Hepatocyte (in vitro differentiated cells): ENCODE measurements at regions not wholly inside any gene's neighbourhood (a gene's known extent, or its start where the extent isn't known, plus 50 kb on each side); places are given as distances from the start of the nearest gene placed in this dataset.

ENCODE experiments used
- DNase-seq: peaks from one replicate; pipeline ENCODE4 v3.0.0-alpha.2; 2016; ENCODE audit warnings: low spot score
- H2AFZ ChIP-seq: fragments of 200-600 bp; sonication (generic); 2 replicates; pipeline ENCODE4 v1.6.0; 2016; ENCODE audit warnings: antibody characterized with exemption, mild to moderate bottlenecking
- H3K27ac ChIP-seq: fragments of 200-600 bp; sonication (generic); 2 replicates; pipeline ENCODE4 v1.5.1; 2016; ENCODE audit warnings: mild to moderate bottlenecking
- H3K27me3 ChIP-seq: fragments of 200-600 bp; sonication (generic); 2 replicates; pipeline ENCODE4 v1.6.1; 2016
- H3K36me3 ChIP-seq: fragments of 200-600 bp; sonication (generic); replicated peaks from 2 replicates; pipeline ENCODE4 v1.5.1; 2016; ENCODE audit warnings: low read depth; ENCODE audit not compliant: insufficient read depth
- H3K4me1 ChIP-seq: fragments of 200-600 bp; sonication (generic); 2 replicates; pipeline ENCODE4 v1.5.1; 2016; ENCODE audit warnings: mild to moderate bottlenecking, moderate library complexity; ENCODE audit not compliant: insufficient read depth
- H3K4me2 ChIP-seq: fragments of 200-600 bp; sonication (generic); 2 replicates; pipeline ENCODE4 v1.6.0; 2016
- H3K4me3 ChIP-seq: fragments of 200-600 bp; sonication (generic); 2 replicates; pipeline ENCODE4 v1.5.1; 2016; ENCODE audit warnings: mild to moderate bottlenecking
- H3K79me2 ChIP-seq: fragments of 200-600 bp; sonication (generic); 2 replicates; pipeline ENCODE4 v1.6.0; 2017; ENCODE audit warnings: mild to moderate bottlenecking
- H3K9me2 ChIP-seq: fragments of 200-600 bp; sonication (generic); replicated peaks from 2 replicates; pipeline ENCODE4 v1.6.0; 2017; ENCODE audit warnings: mild to moderate bottlenecking; ENCODE audit not compliant: insufficient read depth
- H3K9me3 ChIP-seq: fragments of 200-600 bp; sonication (generic); 2 replicates; pipeline ENCODE4 v1.5.1; 2016; ENCODE audit warnings: low read depth, mild to moderate bottlenecking
- H4K20me1 ChIP-seq: fragments of 200-600 bp; sonication (generic); 2 replicates; pipeline ENCODE4 v1.6.0; 2016; ENCODE audit warnings: mild to moderate bottlenecking; ENCODE audit not compliant: insufficient read depth, poor library complexity, severe bottlenecking
- EZH2 ChIP-seq: fragments of 200-600 bp; sonication (generic); IDR thresholded peaks from 2 replicates; pipeline ENCODE4 v1.6.1; 2016; ENCODE audit warnings: antibody characterized with exemption, mild to moderate bottlenecking, borderline replicate concordance
- EZH2phosphoT487 ChIP-seq: fragments of 200-600 bp; sonication (generic); IDR thresholded peaks from one replicate; pipeline ENCODE4 v1.6.1; 2018; ENCODE audit warnings: antibody characterized with exemption, mild to moderate bottlenecking, low read depth, moderate library complexity; ENCODE audit not compliant: unreplicated experiment, severe bottlenecking
- WGBS: methylation state at CpG from one replicate; pipeline ENCODE4 v1.1.6; 2016; ENCODE audit warnings: low lambda C conversion rate; ENCODE audit errors: missing lambda C conversion rate; 5-methylcytosine and 5-hydroxymethylcytosine counted together
- TF ChIP-seq, protein P1 (sequence below): fragments of 200-600 bp; sonication (generic); IDR thresholded peaks from 2 replicates; pipeline ENCODE4 v1.5.1; 2016; ENCODE audit warnings: antibody characterized with exemption, mild to moderate bottlenecking; ENCODE audit not compliant: poor library complexity

DNA sequence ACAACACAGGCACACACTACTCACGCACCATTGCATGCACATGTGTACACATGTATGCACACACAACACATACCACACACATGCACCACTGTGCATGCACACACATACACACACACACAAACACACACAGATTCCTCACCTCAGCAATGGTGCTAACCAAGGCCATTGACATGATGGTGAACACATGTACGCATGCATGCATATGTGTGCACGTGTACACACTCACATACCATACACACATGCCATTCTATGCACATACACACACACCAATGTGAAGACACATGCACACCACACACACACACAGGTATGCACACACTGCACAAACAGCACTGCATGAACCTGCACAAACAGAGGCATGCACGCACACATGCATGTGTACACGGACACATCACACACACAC, 976.0 kb downstream of the DCDC2C start:
- Histone ChIP-seq H3K27ac (no peak overlapping the region), H3K36me3 (no peaks in the 10 kb centered on the region), H2AFZ (no peak overlapping the region), H3K9me2 (no peaks in the 10 kb centered on the region), H3K4me2 (no peak overlapping the region), H3K27me3 (no peaks in the 10 kb centered on the region), H3K9me3 (no peaks in the 10 kb centered on the region), H3K4me1 (no peaks in the 10 kb centered on the region), H4K20me1 (no peaks in the 10 kb centered on the region), H3K79me2 (no peaks in the 10 kb centered on the region), H3K4me3 (no peak overlapping the region)
- no peak for DNase-seq
- 99% methylated on average over 5 of the region's 5 CpGs for WGBS
- TF ChIP-seq EZH2phosphoT487 = no peak
- TF ChIP-seq EZH2 = no peak
- TF ChIP-seq, protein P1, sequence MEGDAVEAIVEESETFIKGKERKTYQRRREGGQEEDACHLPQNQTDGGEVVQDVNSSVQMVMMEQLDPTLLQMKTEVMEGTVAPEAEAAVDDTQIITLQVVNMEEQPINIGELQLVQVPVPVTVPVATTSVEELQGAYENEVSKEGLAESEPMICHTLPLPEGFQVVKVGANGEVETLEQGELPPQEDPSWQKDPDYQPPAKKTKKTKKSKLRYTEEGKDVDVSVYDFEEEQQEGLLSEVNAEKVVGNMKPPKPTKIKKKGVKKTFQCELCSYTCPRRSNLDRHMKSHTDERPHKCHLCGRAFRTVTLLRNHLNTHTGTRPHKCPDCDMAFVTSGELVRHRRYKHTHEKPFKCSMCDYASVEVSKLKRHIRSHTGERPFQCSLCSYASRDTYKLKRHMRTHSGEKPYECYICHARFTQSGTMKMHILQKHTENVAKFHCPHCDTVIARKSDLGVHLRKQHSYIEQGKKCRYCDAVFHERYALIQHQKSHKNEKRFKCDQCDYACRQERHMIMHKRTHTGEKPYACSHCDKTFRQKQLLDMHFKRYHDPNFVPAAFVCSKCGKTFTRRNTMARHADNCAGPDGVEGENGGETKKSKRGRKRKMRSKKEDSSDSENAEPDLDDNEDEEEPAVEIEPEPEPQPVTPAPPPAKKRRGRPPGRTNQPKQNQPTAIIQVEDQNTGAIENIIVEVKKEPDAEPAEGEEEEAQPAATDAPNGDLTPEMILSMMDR = no peak

DNA sequence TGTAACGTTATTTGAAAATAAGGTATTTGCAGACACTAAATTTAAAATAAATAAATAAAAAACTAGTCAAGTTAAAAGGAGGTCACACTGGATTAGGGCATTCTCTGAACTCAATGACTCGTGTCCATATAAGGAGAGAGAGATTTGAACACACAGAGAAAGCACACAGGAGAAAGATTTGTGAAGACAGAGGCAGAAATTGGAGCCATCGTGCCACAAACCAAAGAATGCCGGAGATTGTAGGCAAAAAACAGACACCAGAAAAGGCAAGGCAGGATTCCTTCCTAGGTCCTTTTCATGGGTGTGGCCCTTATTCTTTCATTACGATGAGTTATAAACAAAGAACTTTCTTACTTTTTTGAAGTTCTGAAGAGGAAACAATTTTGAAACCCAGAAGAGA, 981.5 kb downstream of the DCDC2C start:
- no peaks in the 10 kb centered on the region for H3K79me2 ChIP-seq
- no peak overlapping the region for H2AFZ ChIP-seq
- H3K4me2 ChIP-seq = no peak overlapping the region
- no peak overlapping the region for H3K27ac ChIP-seq
- no peaks in the 10 kb centered on the region for H3K9me3 ChIP-seq
- no peaks in the 10 kb centered on the region for H3K36me3 ChIP-seq
- no peaks in the 10 kb centered on the region for H3K9me2 ChIP-seq
- no peaks in the 10 kb centered on the region for H3K4me1 ChIP-seq
- TF ChIP-seq, protein P1 = no peak
- TF ChIP-seq EZH2phosphoT487 (no peak), EZH2 (no peak)
- no peak overlapping the region for H3K4me3 ChIP-seq
- no peak for DNase-seq
- H3K27me3 ChIP-seq = no peaks in the 10 kb centered on the region
- no peaks in the 10 kb centered on the region for H4K20me1 ChIP-seq
- WGBS = 56% methylated on average over 5 of the region's 5 CpGs

DNA sequence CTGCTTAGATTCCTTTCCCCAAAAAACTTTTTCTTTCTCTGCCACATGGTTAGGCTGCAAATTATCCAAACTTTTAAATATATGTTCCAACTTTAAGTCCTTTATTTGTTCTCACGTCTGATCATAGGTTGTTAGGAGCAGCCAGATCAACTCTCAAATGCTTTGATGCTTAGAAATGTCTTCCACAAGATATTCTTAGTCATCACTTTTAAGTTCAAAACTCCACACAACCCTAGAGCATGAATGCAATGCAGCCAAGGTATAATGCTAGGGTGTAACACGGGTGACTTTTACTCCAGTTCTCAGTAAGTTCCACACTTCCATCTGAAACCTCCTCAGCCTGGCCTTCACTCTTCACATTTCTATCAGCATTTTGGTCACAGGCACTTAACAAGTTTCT, 987.5 kb downstream of the DCDC2C start:
- H3K79me2 ChIP-seq = no peaks in the 10 kb centered on the region
- TF ChIP-seq, protein P1 = no peak
- TF ChIP-seq EZH2phosphoT487 = no peak
- no peak for TF ChIP-seq EZH2
- H3K4me2 ChIP-seq = no peak overlapping the region
- no peaks in the 10 kb centered on the region for H3K9me2 ChIP-seq
- H3K27ac ChIP-seq = no peak overlapping the region
- 85% methylated on average over 2 of the region's 2 CpGs for WGBS
- H3K36me3 ChIP-seq = no peaks in the 10 kb centered on the region
- H3K9me3 ChIP-seq = no peaks in the 10 kb centered on the region
- no peak for DNase-seq
- H3K27me3 ChIP-seq = no peaks in the 10 kb centered on the region
- no peaks in the 10 kb centered on the region for H4K20me1 ChIP-seq
- H3K4me1 ChIP-seq = no peaks in the 10 kb centered on the region
- no peak overlapping the region for H2AFZ ChIP-seq
- H3K4me3 ChIP-seq = no peak overlapping the region

DNA sequence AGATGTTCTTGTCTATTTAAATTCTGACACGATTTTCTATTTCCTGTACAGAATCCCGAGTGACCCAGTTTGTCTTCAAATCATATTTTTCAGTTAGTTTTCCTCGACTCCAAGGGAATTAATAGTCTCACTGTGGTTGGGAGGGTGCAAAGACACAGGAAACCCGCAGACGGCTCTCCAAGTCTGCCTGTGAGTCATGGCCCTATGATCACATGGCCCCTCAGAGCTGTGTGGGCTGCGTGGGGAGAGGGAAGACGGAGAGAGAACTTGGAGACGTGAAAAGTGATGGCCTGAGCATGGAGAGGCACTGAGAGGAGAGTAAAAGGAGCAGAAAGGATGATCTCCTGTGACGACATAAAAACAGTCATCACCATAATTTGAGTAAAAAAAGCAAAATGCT, 989.9 kb downstream of the DCDC2C start:
- 57% methylated on average over 9 of the region's 9 CpGs for WGBS
- H4K20me1 ChIP-seq = no peaks in the 10 kb centered on the region
- H3K27me3 ChIP-seq = no peaks in the 10 kb centered on the region
- no peaks in the 10 kb centered on the region for H3K4me1 ChIP-seq
- H2AFZ ChIP-seq = no peak overlapping the region
- no peaks in the 10 kb centered on the region for H3K9me2 ChIP-seq
- no peak for DNase-seq
- TF ChIP-seq, protein P1 = no peak
- TF ChIP-seq EZH2 (no peak), EZH2phosphoT487 (no peak)
- H3K27ac ChIP-seq = no peak overlapping the region
- no peaks in the 10 kb centered on the region for H3K9me3 ChIP-seq
- no peaks in the 10 kb centered on the region for H3K79me2 ChIP-seq
- no peaks in the 10 kb centered on the region for H3K36me3 ChIP-seq
- no peak overlapping the region for H3K4me2 ChIP-seq
- no peak overlapping the region for H3K4me3 ChIP-seq
